ENCODE measurements at regions not wholly inside any gene's neighbourhood (a gene's known extent, or its start where the extent isn't known, plus 50 kb on each side); places are given as distances from the start of the nearest gene placed in this dataset.

GRCh38 chr4:123014038-123014437, 91.6 kb upstream of the NUDT6 start:
- Histone ChIP-seq H3K36me3 (replicated peaks in 1 of 2; ENCODE audit: control insufficient read depth in 1 of 2, insufficient read depth in 2 of 2, low read length in 2 of 2) (peaks cover 0 to 2% of the 10 kb centered on the region in 2 donors), H3K9me3 (replicated peaks in 1 of 2; ENCODE audit: control insufficient read depth in 1 of 2, insufficient read depth in 1 of 2, low read length in 2 of 2) (no peaks in the 10 kb centered on the region), H3K27me3 (ENCODE audit: control insufficient read depth in 2 of 2, insufficient read depth in 2 of 2, low read length in 2 of 2) (no peaks in the 10 kb centered on the region), H3K4me3 (replicated peaks in 1 of 3; ENCODE audit: low read depth in 2 of 3, low read length in 3 of 3) (no peak overlapping the region), H4K20me1 (ENCODE audit: insufficient read depth, low read length) (no peaks in the 10 kb centered on the region), H3K4me2 (replicated peaks; ENCODE audit: extremely low read depth, low read length, poor library complexity, severe bottlenecking) (no peak overlapping the region), H3K27ac (ENCODE audit: low read depth in 1 of 2, low read length in 2 of 2) (no peak overlapping the region), H3K79me2 (ENCODE audit: insufficient read depth, low read length) (no peaks in the 10 kb centered on the region), H2AFZ (ENCODE audit: insufficient read depth, low read depth, low read length, poor library complexity, severe bottlenecking) (no peak overlapping the region), H3K9ac (ENCODE audit: insufficient read depth, low read length, poor library complexity, severe bottlenecking) (no peak overlapping the region), H3K4me1 (ENCODE audit: control insufficient read depth in 1 of 2, insufficient read depth in 2 of 2, low read length in 2 of 2) (no peaks in the 10 kb centered on the region)
- Mint-ChIP-seq H3K4me3 (no peak overlapping the region), H3K36me3 (peaks cover 4 to 20% of the 10 kb centered on the region in 2 donors), H3K9me3 (peaks cover 5 to 16% (median 13%) of the 10 kb centered on the region in 7 donors), H3K27ac (no peak overlapping the region), H3K27me3 (ENCODE audit: low read depth in 3 of 3) (peaks cover 0 to 3% (median 0%) of the 10 kb centered on the region in 3 donors), H3K4me1 (no peaks in the 10 kb centered on the region)
- TF ChIP-seq, protein P1, sequence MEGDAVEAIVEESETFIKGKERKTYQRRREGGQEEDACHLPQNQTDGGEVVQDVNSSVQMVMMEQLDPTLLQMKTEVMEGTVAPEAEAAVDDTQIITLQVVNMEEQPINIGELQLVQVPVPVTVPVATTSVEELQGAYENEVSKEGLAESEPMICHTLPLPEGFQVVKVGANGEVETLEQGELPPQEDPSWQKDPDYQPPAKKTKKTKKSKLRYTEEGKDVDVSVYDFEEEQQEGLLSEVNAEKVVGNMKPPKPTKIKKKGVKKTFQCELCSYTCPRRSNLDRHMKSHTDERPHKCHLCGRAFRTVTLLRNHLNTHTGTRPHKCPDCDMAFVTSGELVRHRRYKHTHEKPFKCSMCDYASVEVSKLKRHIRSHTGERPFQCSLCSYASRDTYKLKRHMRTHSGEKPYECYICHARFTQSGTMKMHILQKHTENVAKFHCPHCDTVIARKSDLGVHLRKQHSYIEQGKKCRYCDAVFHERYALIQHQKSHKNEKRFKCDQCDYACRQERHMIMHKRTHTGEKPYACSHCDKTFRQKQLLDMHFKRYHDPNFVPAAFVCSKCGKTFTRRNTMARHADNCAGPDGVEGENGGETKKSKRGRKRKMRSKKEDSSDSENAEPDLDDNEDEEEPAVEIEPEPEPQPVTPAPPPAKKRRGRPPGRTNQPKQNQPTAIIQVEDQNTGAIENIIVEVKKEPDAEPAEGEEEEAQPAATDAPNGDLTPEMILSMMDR (IDR thresholded peaks at IDR 0.05), result no peak
- no peak for DNase-seq
- intact Hi-C loops (cut with micrococcal nuclease), result no loop called here
- WGBS (ENCODE audit: insufficient coverage), result no CpG with 5 or more reads among the region's 1 CpG

GRCh38 chr4:123017078-123017477, 94.7 kb upstream of the NUDT6 start:
- 91% methylated on average over 4 of the region's 8 CpGs for WGBS (ENCODE audit: insufficient coverage)
- intact Hi-C loops (cut with micrococcal nuclease), result no loop called here
- H3K4me1 ChIP-seq (ENCODE audit: control insufficient read depth in 1 of 2, insufficient read depth in 2 of 2, low read length in 2 of 2), result no peaks in the 10 kb centered on the region
- no peak overlapping the region for H3K4me3 ChIP-seq (replicated peaks in 1 of 3; ENCODE audit: low read depth in 2 of 3, low read length in 3 of 3)
- peaks cover 1 to 17% of the 10 kb centered on the region in 2 donors for H3K36me3 Mint-ChIP-seq
- no peak overlapping the region for H3K4me3 Mint-ChIP-seq
- H3K79me2 ChIP-seq (ENCODE audit: insufficient read depth, low read length), result no peaks in the 10 kb centered on the region
- H3K36me3 ChIP-seq (replicated peaks in 1 of 2; ENCODE audit: control insufficient read depth in 1 of 2, insufficient read depth in 2 of 2, low read length in 2 of 2), result no peaks in the 10 kb centered on the region
- DNase-seq, result no peak
- H3K9me3 ChIP-seq (replicated peaks in 1 of 2; ENCODE audit: control insufficient read depth in 1 of 2, insufficient read depth in 1 of 2, low read length in 2 of 2), result no peaks in the 10 kb centered on the region
- no peak overlapping the region for H3K9ac ChIP-seq (ENCODE audit: insufficient read depth, low read length, poor library complexity, severe bottlenecking)
- no peak overlapping the region for H3K4me2 ChIP-seq (replicated peaks; ENCODE audit: extremely low read depth, low read length, poor library complexity, severe bottlenecking)
- H3K27me3 Mint-ChIP-seq (ENCODE audit: low read depth in 3 of 3), result no peaks in the 10 kb centered on the region
- H2AFZ ChIP-seq (ENCODE audit: insufficient read depth, low read depth, low read length, poor library complexity, severe bottlenecking), result no peak overlapping the region
- H3K9me3 Mint-ChIP-seq, result peaks cover 2 to 18% (median 8%) of the 10 kb centered on the region in 7 donors
- no peak overlapping the region for H3K27ac Mint-ChIP-seq
- no peaks in the 10 kb centered on the region for H3K4me1 Mint-ChIP-seq
- TF ChIP-seq, protein P1 (IDR thresholded peaks at IDR 0.05), result no peak
- H3K27ac ChIP-seq (ENCODE audit: low read depth in 1 of 2, low read length in 2 of 2), result no peak overlapping the region
- no peaks in the 10 kb centered on the region for H3K27me3 ChIP-seq (ENCODE audit: control insufficient read depth in 2 of 2, insufficient read depth in 2 of 2, low read length in 2 of 2)
- no peaks in the 10 kb centered on the region for H4K20me1 ChIP-seq (ENCODE audit: insufficient read depth, low read length)
